RWPE1 (cell line): ENCODE measurements at regions not wholly inside any gene's neighbourhood (a gene's known extent, or its start where the extent isn't known, plus 50 kb on each side); places are given as distances from the start of the nearest gene placed in this dataset.

ENCODE experiments used
- CTCF ChIA-PET: fragments of 350-600 bp; sonication (Branson Sonifier 250); formaldehyde crosslinking; extraction: SDS; loops from one replicate; lab custom pipeline; 2021; lab: Yijun Ruan, JAX
- POLR2A ChIA-PET: fragments of 400-600 bp; formaldehyde crosslinking; extraction: SDS; loops from one replicate; lab custom pipeline; 2020; ENCODE audit warnings: antibody characterized with exemption; ENCODE audit not compliant: low non-redundant PET; lab: Yijun Ruan, JAX
- DNase-seq: peaks from one replicate; pipeline ENCODE4 v3.0.0; 2012; ENCODE audit warnings: low spot score
- H3K27ac ChIP-seq: fragments of 450-650 bp; 2 replicates; pipeline ENCODE4 v1.5.1; 2017
- TF ChIP-seq, protein P1 (sequence below): fragments of 450-650 bp; conservative IDR thresholded peaks from 2 replicates; pipeline ENCODE4 v1.5.1; 2017; ENCODE audit warnings: low read depth, mild to moderate bottlenecking

DNA sequence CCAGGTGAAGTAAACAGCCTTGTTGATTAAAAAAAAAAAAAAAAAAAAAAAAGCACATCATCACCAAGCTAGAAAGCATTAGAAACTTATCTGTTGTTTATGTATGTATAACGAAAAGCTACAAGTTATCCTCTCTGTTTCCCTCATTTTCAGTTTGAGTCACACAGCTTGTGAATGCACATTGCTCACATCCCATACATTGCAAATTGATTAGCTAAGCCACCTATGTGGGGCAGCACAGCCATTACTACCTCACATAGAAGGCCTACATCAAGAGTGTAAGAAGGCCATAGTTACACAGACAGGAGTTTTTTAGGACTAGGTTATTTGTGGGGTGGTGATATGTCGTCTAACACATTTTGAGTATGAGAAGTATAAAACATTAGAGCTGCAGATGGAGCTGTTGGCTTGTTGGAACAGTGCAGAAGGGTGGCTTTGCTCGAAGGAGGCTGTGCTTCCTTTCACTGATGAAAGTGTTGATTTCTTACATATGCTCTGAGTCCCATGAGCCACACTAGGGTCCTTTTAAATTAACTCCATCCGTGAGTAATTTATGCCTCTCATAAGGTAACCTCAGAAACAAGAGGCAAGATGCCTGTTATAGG, 431.6 kb downstream of the GABRG1 start:
- DNase-seq, result no peak
- TF ChIP-seq, protein P1, sequence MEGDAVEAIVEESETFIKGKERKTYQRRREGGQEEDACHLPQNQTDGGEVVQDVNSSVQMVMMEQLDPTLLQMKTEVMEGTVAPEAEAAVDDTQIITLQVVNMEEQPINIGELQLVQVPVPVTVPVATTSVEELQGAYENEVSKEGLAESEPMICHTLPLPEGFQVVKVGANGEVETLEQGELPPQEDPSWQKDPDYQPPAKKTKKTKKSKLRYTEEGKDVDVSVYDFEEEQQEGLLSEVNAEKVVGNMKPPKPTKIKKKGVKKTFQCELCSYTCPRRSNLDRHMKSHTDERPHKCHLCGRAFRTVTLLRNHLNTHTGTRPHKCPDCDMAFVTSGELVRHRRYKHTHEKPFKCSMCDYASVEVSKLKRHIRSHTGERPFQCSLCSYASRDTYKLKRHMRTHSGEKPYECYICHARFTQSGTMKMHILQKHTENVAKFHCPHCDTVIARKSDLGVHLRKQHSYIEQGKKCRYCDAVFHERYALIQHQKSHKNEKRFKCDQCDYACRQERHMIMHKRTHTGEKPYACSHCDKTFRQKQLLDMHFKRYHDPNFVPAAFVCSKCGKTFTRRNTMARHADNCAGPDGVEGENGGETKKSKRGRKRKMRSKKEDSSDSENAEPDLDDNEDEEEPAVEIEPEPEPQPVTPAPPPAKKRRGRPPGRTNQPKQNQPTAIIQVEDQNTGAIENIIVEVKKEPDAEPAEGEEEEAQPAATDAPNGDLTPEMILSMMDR, result no peak
- POLR2A ChIA-PET, result interaction anchor here (0.6 kb wide), 1 partner anchor 54 kb away, joined by 4 read pairs; no protein-coding TSS in a partner anchor
- H3K27ac ChIP-seq, result no peak overlapping the region
- CTCF ChIA-PET, result no interaction called here

DNA sequence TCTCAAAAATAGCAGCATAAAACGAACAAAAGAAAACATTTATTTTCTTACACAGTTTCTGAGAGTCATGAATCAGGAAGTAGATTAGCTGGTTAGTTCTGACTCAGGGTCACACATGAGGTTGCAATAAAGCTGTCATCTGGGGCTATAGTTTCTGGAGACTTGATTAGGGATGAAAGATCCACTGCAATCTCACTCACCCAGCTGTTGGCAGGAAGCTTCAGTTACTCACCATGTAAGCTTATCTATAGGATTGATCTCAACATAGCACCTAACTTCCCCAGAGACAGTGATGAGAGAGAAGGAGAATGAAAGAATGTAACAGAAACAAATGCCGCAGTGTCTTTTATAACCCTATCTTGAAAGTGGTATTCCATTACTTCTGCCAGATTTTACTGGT, 435.5 kb downstream of the GABRG1 start:
- DNase-seq, result no peak
- CTCF ChIA-PET, result no interaction called here
- H3K27ac ChIP-seq, result no peak overlapping the region
- TF ChIP-seq, protein P1, result no peak
- POLR2A ChIA-PET, result no interaction called here

DNA sequence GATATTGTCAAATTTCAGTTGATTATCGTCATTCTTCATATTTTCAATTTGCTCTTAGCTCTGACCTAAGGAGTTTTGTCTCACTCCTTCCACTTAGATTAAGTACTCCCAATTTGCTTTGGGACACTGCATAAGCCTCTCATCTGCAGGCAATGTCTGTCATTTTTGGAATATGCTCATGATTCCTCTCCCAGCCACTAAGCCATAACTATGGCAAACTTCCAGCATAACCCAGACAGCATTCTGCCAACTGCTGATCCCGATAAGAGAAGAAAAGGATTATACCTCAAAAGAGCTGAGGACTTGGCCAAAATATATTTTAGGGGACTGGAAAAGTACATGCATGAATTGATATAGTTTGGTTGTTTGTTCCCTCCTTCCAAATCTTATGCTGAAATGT, 444.4 kb downstream of the GABRG1 start:
- no peak overlapping the region for H3K27ac ChIP-seq
- TF ChIP-seq, protein P1, result no peak
- ChIA-PET POLR2A (no interaction called here), CTCF (no interaction called here)
- no peak for DNase-seq

DNA sequence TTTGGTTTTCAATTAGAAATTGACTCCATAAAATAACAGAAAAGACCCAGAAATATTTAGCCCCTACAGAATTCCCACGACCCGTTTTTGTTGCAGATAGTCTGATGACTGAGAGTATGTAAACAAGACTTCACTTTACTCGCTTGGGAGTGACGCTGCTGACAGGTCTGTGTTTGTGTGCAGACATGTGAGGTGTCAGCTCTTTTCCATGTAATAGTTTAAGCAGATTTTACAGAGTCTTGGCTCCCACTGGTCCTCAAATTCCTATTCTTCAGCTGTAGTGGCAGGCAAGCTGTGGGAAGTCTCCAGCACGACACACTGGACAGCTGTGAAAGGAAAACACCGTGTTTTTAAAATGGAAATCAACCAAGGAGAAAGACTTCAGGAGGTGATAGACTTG, 455.7 kb downstream of the GABRG1 start:
- no peak overlapping the region for H3K27ac ChIP-seq
- TF ChIP-seq, protein P1, result no peak
- ChIA-PET POLR2A (no interaction called here), CTCF (no interaction called here)
- DNase-seq, result no peak

DNA sequence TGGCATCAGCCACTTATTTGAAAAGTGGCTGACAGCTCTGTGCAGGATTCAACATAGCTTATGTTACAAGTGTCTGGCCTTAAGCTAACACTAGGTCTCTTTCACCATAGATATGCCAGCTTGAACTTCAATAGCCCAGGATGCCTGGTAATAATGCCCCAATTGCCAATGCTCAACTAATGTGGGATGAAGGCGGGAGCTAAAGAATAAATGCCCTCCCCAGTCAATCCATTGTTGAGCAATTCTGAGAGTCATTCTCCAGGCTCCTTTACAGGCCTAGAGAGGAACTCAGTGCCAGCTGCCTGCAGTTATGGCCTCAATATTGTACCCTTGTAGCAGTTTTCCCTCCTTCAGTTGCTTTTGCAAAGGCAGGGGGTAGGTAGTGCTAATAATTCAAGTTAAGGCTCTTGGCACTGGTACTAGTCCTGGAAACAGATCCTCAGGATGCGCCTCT, 460.2 kb downstream of the GABRG1 start:
- POLR2A ChIA-PET, result no interaction called here
- TF ChIP-seq, protein P1, result no peak
- no peak for DNase-seq
- H3K27ac ChIP-seq, result no peak overlapping the region
- CTCF ChIA-PET, result no interaction called here

DNA sequence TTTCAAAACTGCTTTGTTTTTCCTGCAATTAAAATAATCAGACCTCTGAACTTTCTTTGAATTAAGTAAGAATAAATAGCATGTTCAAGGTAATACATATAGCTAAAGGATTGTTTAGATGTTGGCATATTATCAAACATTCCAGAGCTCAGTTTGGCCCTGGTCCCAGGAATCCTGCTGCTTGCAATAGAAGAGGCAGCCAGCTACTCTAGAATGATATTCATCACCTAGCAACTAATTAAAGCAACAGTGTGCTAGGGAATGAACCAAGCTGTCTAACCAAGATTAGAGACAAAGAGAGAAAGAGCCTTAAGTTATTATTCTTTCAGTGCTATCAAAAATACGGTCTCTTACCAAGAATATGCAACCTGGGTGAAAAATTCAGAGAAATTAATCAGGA, 460.9 kb downstream of the GABRG1 start:
- TF ChIP-seq, protein P1, result no peak
- no peak overlapping the region for H3K27ac ChIP-seq
- DNase-seq, result peak; percentile 46
- CTCF ChIA-PET, result interaction anchor here (0.6 kb wide), 1 partner anchor 232 kb away, joined by 3 read pairs; no protein-coding TSS in a partner anchor
- POLR2A ChIA-PET, result no interaction called here
